GM12878 (cell line): ENCODE measurements at regions not wholly inside any gene's neighbourhood (a gene's known extent, or its start where the extent isn't known, plus 50 kb on each side); places are given as distances from the start of the nearest gene placed in this dataset.

Source experiments
- CREM ChIP-seq: IDR thresholded peaks from 2 replicates; pipeline ENCODE4 v1.6.1; 2014; ENCODE audit warnings: antibody characterized with exemption, low read depth
- EP300 ChIP-seq, 2 experiments: fragments of 150-350 bp in 1 of 2; IDR thresholded peaks; 2 replicates each; pipeline ENCODE4 v1.6.1; 2011 to 2012; ENCODE audit warnings: low read depth in 2 of 2, low read length in 2 of 2, borderline replicate concordance in 1 of 2, improper control_type of control experiment in 1 of 2, inconsistent platforms in 1 of 2; ENCODE audit not compliant: control insufficient read depth in 1 of 2
- HDAC2 ChIP-seq: fragments of 200-600 bp; sonication (generic); IDR thresholded peaks from 2 replicates; pipeline ENCODE4 v1.6.1; 2017
- MAX ChIP-seq: IDR thresholded peaks from 2 replicates; pipeline ENCODE4 v1.6.1; 2012; ENCODE audit warnings: low read depth, low read length, improper control_type of control experiment
- MEF2B ChIP-seq: fragments of 450-650 bp; IDR thresholded peaks from 2 replicates; pipeline ENCODE4 v1.6.1; 2018; ENCODE audit warnings: mild to moderate bottlenecking, moderate library complexity; ENCODE audit not compliant: partially characterized antibody, poor library complexity, severe bottlenecking
- MLLT1 ChIP-seq: fragments of 450-650 bp; IDR thresholded peaks from 2 replicates; pipeline ENCODE4 v1.6.1; 2016; ENCODE audit warnings: mild to moderate bottlenecking
- MTA2 ChIP-seq: fragments of 450-650 bp; IDR thresholded peaks from 2 replicates; pipeline ENCODE4 v1.6.1; 2016; ENCODE audit warnings: low read depth, mild to moderate bottlenecking, moderate library complexity
- NR2C2 ChIP-seq: IDR thresholded peaks from 2 replicates; pipeline ENCODE4 v1.6.1; 2011; ENCODE audit warnings: borderline replicate concordance, low read depth; ENCODE audit not compliant: control insufficient read depth, insufficient read length
- POLR2AphosphoS2 ChIP-seq: IDR thresholded peaks from 2 replicates; pipeline ENCODE4 v1.6.1; 2011; ENCODE audit warnings: low read depth, mild to moderate bottlenecking, low read length, improper control_type of control experiment, moderate library complexity
- PRDM15 ChIP-seq: fragments of 450-650 bp; formaldehyde crosslinking; IDR thresholded peaks from 2 replicates; pipeline ENCODE4 v1.4.0; 2020; ENCODE audit warnings: mild to moderate bottlenecking, moderate library complexity
- RAD51 ChIP-seq: fragments of 450-650 bp; IDR thresholded peaks from 2 replicates; pipeline ENCODE4 v1.6.1; 2016; ENCODE audit warnings: moderate library complexity, mild to moderate bottlenecking, inconsistent platforms
- SUPT20H ChIP-seq: IDR thresholded peaks from 2 replicates; pipeline ENCODE4 v1.6.1; 2011; ENCODE audit warnings: low read depth, mild to moderate bottlenecking, low read length, moderate library complexity, borderline replicate concordance; ENCODE audit not compliant: control insufficient read depth
- TAF1 ChIP-seq: IDR thresholded peaks from 2 replicates; pipeline ENCODE4 v1.6.1; 2011; ENCODE audit warnings: mild to moderate bottlenecking, low read depth, low read length, borderline replicate concordance
- TBL1XR1 ChIP-seq: IDR thresholded peaks from 2 replicates; pipeline ENCODE4 v1.6.1; 2012; ENCODE audit warnings: low read depth, low read length, improper control_type of control experiment
- ZNF384 ChIP-seq: IDR thresholded peaks from 2 replicates; pipeline ENCODE4 v1.6.1; 2012; ENCODE audit warnings: low read depth, mild to moderate bottlenecking, low read length, improper control_type of control experiment, borderline replicate concordance
- ZZZ3 ChIP-seq: IDR thresholded peaks from 2 replicates; pipeline ENCODE4 v1.6.1; 2011; ENCODE audit warnings: low read depth; ENCODE audit not compliant: control insufficient read depth, insufficient read length
- TF ChIP-seq, protein P1 (sequence below): fragments of 150-350 bp; IDR thresholded peaks from 2 replicates; pipeline ENCODE4 v1.6.1; 2016; ENCODE audit warnings: low read depth, low read length
- TF ChIP-seq, protein P2 (sequence below): IDR thresholded peaks from 2 replicates; pipeline ENCODE4 v1.6.1; 2011; ENCODE audit warnings: low read depth, low read length, improper control_type of control experiment, borderline replicate concordance
- TF ChIP-seq, protein P3 (sequence below): IDR thresholded peaks from 2 replicates; pipeline ENCODE4 v1.6.1; 2011; ENCODE audit warnings: mild to moderate bottlenecking, low read depth, low read length, moderate library complexity; ENCODE audit not compliant: insufficient replicate concordance

DNA sequence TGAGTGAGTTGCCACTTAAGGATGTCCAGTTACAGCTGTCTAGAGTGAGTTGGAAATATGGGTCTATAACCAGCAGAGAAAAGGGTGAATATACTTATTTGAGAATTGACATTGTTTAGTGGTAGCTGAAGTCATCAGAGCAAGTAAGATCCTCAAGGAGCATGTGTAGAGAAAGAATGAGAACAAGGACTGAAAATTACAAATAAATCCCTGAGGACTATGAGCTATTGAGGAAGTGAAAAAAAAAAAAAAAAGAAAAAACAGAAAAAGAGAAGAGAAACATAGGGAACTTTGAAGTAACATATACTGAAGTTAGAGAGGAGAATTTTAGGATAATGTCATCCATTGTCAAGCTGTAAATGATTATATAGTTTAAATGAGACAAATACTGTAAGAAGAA is 134.0 kb upstream of the CCDC68 start (continued):
- no peak for TF ChIP-seq MLLT1
- TF ChIP-seq NR2C2, result no peak
- TF ChIP-seq, protein P1, sequence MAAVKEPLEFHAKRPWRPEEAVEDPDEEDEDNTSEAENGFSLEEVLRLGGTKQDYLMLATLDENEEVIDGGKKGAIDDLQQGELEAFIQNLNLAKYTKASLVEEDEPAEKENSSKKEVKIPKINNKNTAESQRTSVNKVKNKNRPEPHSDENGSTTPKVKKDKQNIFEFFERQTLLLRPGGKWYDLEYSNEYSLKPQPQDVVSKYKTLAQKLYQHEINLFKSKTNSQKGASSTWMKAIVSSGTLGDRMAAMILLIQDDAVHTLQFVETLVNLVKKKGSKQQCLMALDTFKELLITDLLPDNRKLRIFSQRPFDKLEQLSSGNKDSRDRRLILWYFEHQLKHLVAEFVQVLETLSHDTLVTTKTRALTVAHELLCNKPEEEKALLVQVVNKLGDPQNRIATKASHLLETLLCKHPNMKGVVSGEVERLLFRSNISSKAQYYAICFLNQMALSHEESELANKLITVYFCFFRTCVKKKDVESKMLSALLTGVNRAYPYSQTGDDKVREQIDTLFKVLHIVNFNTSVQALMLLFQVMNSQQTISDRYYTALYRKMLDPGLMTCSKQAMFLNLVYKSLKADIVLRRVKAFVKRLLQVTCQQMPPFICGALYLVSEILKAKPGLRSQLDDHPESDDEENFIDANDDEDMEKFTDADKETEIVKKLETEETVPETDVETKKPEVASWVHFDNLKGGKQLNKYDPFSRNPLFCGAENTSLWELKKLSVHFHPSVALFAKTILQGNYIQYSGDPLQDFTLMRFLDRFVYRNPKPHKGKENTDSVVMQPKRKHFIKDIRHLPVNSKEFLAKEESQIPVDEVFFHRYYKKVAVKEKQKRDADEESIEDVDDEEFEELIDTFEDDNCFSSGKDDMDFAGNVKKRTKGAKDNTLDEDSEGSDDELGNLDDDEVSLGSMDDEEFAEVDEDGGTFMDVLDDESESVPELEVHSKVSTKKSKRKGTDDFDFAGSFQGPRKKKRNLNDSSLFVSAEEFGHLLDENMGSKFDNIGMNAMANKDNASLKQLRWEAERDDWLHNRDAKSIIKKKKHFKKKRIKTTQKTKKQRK, result no peak
- peak; percentile 33; the same call in 1 of the 2 replicates for TF ChIP-seq MTA2
- TF ChIP-seq, protein P2, sequence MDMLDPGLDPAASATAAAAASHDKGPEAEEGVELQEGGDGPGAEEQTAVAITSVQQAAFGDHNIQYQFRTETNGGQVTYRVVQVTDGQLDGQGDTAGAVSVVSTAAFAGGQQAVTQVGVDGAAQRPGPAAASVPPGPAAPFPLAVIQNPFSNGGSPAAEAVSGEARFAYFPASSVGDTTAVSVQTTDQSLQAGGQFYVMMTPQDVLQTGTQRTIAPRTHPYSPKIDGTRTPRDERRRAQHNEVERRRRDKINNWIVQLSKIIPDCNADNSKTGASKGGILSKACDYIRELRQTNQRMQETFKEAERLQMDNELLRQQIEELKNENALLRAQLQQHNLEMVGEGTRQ, result no peak
- TF ChIP-seq TAF1, result no peak
- TF ChIP-seq, protein P3, sequence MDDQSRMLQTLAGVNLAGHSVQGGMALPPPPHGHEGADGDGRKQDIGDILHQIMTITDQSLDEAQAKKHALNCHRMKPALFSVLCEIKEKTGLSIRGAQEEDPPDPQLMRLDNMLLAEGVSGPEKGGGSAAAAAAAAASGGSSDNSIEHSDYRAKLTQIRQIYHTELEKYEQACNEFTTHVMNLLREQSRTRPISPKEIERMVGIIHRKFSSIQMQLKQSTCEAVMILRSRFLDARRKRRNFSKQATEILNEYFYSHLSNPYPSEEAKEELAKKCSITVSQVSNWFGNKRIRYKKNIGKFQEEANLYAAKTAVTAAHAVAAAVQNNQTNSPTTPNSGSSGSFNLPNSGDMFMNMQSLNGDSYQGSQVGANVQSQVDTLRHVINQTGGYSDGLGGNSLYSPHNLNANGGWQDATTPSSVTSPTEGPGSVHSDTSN, result no peak
- TF ChIP-seq MAX, result no peak
- TF ChIP-seq TBL1XR1, result no peak
- TF ChIP-seq RAD51, result no peak
- no peak for TF ChIP-seq PRDM15 (CRISPR knock-in tag)
- no peak for TF ChIP-seq CREM
- TF ChIP-seq MEF2B, result peak; percentile 35
- no peak for TF ChIP-seq SUPT20H
- TF ChIP-seq ZNF384, result 0 out of 2 replicates have a peak, but pooled peaks have one; percentile 19
- TF ChIP-seq POLR2AphosphoS2, result no peak
- no peak for TF ChIP-seq EP300 (IDR thresholded peaks at IDR 0.05; ENCODE audit: borderline replicate concordance in 1 of 2, control insufficient read depth in 1 of 2, low read depth in 2 of 2, low read length in 2 of 2)
- no peak for TF ChIP-seq ZZZ3
- no peak for TF ChIP-seq HDAC2
